DOHH2 (cell line): ENCODE measurements at regions not wholly inside any gene's neighbourhood (a gene's known extent, or its start where the extent isn't known, plus 50 kb on each side); places are given as distances from the start of the nearest gene placed in this dataset.

Experiments used
- CTCF ChIP-seq: fragments of 200-600 bp; sonication (generic); IDR thresholded peaks from one replicate; pipeline ENCODE4 v1.5.1; 2014; ENCODE audit warnings: antibody characterized with exemption, mild to moderate bottlenecking, low read depth, low read length; ENCODE audit not compliant: poor library complexity, severe bottlenecking
- EZH2phosphoT487 ChIP-seq: fragments of 200-600 bp; sonication (generic); IDR thresholded peaks from 2 replicates; pipeline ENCODE4 v1.6.1; 2017; ENCODE audit warnings: borderline replicate concordance, mild to moderate bottlenecking, antibody characterized with exemption, low read length, moderate library complexity, mixed read lengths

- TF ChIP-seq CTCF (no peak), EZH2phosphoT487 (no peak)
Observed at GRCh38 chr12:116421785-116422538, 137.2 kb upstream of the MAP1LC3B2 start.
